ENCODE measurements at regions not wholly inside any gene's neighbourhood (a gene's known extent, or its start where the extent isn't known, plus 50 kb on each side); places are given as distances from the start of the nearest gene placed in this dataset.

GRCh38 chr2:37425408-37425807 is 81.0 kb downstream of the QPCT start:
- DNase-seq = no peak

GRCh38 chr2:37427241-37427640 is 82.8 kb downstream of the QPCT start:
- DNase-seq = no peak

DNA sequence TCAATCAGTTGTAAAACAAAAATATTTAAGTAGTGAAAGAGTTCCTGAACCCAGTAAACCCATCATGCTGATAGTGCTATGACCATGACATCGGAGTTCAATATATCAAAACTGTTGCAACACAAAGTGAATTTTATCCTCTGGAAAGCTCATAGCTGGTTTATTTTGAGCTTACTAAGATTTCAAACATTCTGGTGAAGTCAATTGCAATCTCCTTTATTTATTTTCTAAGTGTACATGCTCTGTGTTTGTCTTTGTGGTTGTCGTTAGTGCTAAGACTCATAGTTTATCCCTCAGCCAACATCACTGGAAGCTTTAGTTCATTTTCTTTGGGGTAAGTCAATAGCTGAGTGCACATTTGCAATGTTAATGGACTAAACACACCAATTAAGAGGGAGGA is 91.9 kb downstream of the QPCT start:
- DNase-seq = no peak

- DNase-seq = no peak
Observed at GRCh38 chr2:37439131-37439642, 94.8 kb downstream of the QPCT start.

DNA sequence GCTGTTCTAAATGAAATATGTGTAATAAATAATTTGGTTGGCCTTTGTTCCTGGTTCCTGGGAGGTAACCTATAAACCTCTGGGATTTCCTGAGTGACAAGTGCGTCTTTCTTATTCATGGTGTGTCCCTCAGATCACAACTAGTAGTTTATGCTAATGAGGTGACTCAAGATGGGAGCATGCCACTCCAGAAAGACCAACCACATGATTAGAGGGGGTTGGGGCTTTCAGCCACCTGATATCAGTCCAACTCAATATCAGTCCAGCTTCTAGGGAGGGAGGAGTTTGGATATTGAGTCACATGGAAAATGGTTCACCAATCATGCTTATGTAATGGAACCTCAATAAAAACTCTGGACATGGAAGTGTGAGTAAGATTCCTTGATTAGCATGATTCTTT is 96.6 kb downstream of the QPCT start:
- DNase-seq = no peak

GRCh38 chr2:37443082-37443481 is 98.7 kb downstream of the QPCT start:
- DNase-seq = no peak

- no peak for DNase-seq
Observed at GRCh38 chr2:37447446-37447845, 103.0 kb downstream of the QPCT start.

GRCh38 chr2:37448342-37449120 is 104.1 kb downstream of the QPCT start:
- DNase-seq = no peak

DNA sequence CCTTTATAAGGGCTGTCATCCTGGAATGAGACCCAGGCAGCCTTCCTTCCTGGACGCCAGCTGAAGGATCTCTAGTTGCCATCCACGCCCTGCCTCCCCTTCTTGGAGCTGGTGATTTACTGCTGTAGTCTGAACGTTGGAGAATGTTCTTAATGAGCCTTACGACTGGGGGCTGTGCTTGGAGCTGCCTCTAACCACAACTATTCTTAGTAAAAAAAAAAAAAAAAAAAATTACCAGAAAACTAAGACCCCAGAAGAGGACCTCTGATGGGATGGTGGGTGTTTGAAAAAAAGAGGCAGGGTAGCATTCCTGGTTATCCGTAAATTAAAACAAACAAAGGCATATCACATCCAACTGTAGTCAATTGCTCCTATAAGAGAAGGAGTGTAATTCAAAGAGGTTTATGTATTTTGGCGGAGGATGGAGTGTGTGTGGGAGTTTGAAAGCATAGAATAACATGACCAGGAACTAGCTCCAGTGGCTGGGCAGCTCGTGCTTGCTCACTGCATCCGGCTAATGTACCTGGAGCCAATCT is 105.4 kb downstream of the QPCT start:
- DNase-seq = no peak

GRCh38 chr2:37453027-37453426 is 108.6 kb downstream of the QPCT start:
- DNase-seq = no peak

DNA sequence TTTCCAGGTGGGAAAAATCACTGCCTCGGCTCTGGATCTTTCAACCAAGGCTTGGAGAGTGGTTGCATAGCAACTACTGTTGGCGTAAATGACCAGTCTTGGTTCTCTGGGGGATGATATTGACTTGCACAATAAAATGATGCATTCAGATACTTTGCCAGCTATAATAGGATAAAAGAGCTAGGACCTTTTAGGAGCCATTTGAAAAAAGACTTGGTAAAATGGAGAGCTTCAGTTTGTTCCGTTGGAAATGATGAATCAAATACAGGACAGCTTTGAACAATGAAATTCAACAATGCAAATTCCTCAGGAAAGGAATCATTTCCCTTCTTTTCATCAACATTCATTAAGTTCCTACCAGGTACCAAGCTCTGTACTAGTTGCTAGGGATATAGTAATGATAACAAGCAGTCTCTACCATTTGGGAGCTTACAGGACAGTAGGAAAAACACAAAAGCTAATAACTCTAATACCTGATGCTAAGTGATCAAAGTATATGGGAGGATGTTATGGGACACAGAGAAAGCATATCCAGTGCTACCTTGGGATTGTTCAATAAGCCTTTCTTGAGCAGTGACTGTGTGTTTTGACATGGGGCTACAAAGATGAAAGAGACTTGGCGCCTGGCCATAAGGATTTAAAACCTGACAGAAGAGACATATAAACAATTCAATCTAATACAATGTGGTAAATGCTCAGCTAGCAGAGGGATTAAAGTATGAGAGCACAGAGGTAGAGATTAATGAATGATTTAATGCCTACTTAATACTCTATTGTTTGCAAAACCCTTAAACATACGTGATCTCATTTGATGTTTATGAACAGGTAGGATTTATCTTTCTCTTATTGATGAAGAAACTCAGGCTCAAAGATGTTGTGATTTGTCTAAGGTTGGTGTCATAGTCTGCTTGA is 110.7 kb downstream of the QPCT start:
- DNase-seq = no peak

DNA sequence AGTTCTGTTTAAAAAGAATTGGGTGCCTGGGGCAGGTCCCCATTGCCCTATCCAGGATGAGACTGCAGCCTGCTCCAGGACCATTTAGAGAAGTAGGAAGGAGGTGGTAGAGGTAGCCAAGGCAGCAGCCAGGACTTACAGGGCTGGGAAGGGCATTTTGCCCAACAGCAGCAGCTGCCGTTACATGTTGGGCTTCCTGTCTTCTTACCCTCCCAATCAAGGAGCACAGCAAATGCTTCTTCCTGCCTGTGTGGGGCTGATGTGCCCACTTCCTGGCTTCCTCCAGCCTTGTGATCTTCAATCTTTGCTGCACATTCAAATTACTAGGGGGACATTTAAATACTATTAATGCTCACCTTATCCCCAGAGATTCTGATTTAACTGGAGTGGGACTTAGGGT is 112.0 kb downstream of the QPCT start:
- DNase-seq = no peak

DNA sequence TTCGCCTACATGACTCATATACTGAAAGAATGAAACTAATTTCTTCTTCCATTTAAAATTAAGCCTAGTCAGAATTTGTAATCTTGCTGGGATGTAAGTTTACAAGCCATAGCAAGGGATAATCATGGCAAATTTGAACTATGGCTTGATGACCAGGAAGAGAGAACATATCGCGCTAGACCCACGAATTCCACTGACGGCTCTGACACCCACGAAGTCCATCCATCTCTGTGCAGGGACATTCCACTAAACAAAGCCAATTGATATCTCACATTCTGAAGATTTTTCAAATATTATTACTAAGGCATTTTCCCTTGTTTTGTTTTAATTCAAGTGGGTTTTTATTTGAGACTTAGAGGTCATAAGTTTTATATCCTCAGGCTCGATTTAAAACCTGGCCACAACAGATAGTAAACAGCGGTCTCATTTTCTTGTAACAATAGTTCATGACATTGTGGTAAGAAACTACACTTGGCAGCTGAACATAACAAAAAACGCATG is 113.0 kb downstream of the QPCT start:
- DNase-seq = no peak

- DNase-seq = no peak
Observed at GRCh38 chr2:37458133-37458532, 113.7 kb downstream of the QPCT start.

DNA sequence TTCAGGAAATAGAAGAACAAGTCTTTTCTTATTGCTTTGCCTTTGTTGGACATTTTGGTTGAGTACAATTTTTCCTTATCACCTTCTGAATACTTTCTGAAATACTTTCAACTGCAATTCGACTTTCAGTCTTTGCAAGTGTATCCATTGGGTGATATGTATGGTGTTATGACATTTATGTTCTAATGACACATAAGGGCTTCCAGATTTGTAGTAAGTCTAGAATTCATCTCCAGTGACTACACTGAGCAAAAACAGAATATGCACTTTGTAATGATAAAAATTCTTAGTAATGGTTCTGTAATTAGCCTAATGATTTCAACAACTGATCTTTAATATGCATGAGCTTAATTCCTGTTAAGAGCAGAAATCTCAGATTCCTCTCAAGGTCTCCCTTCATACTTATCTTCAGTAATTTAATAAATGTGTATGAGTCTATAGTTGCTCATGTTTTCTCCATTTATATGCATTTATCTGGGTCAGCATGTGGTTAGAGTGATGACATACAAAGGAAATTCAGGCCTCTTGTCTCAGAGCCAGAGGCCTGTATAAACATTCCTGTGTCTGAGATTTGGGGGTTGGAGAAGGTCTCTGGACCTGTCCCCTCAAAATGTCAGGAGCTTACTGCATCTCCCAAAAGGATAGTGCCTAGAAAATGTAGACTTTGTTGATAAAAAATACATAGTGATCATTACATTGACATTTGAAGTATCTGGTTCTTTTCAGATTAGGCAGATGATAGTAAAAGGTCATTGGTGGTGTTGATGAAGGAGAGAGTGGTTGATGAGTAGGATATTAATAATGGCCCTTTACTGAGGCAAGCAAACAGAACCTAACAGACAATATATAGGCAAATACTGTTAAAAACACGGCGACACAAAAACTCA is 114.9 kb downstream of the QPCT start:
- DNase-seq = no peak

- DNase-seq = no peak
Observed at GRCh38 chr2:37460896-37461229, 116.4 kb downstream of the QPCT start.

DNA sequence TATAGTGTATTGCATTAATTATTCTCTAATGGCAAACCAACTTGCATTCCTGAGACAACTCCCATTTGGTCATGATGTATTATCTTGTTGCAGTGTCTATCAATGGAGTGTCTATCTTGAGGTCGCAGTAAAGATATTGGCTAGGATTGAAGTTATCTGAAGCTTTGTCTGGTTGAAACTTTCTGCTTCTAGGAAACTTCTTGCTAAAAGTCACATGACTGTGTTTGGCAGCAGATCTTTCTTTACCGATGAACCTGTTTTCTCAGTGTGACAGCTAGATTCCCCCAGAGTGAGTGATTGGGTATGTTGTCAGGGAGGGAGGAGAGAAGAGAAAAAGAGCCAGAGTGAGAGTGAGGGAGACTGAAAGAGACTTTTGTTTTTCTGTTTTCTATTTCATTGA is 119.6 kb downstream of the QPCT start:
- no peak for DNase-seq

GRCh38 chr2:37466533-37467222 is 122.2 kb downstream of the QPCT start:
- no peak for DNase-seq

GRCh38 chr2:37468170-37468569 is 123.7 kb downstream of the QPCT start:
- no peak for DNase-seq

DNA sequence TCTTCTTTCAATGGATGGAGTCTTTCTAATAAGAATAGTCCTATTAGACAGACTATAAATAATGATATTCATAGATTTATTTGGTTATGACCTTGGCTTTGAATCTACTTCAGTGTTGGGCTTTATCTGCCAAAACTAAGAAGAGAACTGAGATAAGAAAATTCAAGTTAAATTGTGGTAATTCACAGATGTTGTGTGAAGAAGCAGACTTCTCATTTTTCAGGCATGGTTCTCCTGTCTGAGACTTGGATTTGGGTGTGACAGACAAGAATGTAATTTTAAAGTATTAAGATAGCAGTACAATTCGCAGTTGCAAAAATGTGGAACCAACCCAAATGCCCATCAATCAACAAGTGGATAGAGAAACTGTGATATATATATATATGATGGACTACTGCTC is 124.7 kb downstream of the QPCT start:
- no peak for DNase-seq
